ENCODE measurements at regions not wholly inside any gene's neighbourhood (a gene's known extent, or its start where the extent isn't known, plus 50 kb on each side); places are given as distances from the start of the nearest gene placed in this dataset.
"Not testable (repeated sequence)": the region's sequence is repeated elsewhere in the genome, so short reads cannot be mapped to it uniquely, and the experiment has no call there.

GRCh38 chr1:166601650-166602278 is 237.5 kb upstream of the POGK start:
- TF ChIP-seq EZH2phosphoT487 (conservative IDR thresholded peaks at IDR 0.05; ENCODE audit: low read length): no peak
- TF ChIP-seq CTCF (IDR thresholded peaks at IDR 0.05; ENCODE audit: insufficient read depth, low read length, poor library complexity, severe bottlenecking): no peak
- Histone ChIP-seq H3K9ac (ENCODE audit: low read length) (no peak overlapping the region), H3F3A (ENCODE audit: insufficient read depth) (no peaks in the 10 kb centered on the region), H3K27me3 (ENCODE audit: low read length) (no peaks in the 10 kb centered on the region), H3K4me3 (ENCODE audit: insufficient read depth, low read length, poor library complexity, severe bottlenecking) (no peak overlapping the region), H3K36me3 (ENCODE audit: low read length) (no peaks in the 10 kb centered on the region), H2AFZ (ENCODE audit: low read depth, low read length, severe bottlenecking) (no peak overlapping the region), H3K4me2 (ENCODE audit: low read depth, low read length, poor library complexity, severe bottlenecking) (no peak overlapping the region), H3K79me2 (ENCODE audit: insufficient read depth, low read length) (no peaks in the 10 kb centered on the region), H4K20me1 (ENCODE audit: low read depth, low read length) (no peaks in the 10 kb centered on the region), H3K9me3 (ENCODE audit: insufficient read depth, low read length) (no peaks in the 10 kb centered on the region), H3K27ac (ENCODE audit: low read depth, low read length) (no peak overlapping the region), H3K9me2 (replicated peaks; ENCODE audit: insufficient read depth, low read length) (no peaks in the 10 kb centered on the region)

- not testable (repeated sequence) for H3K27ac ChIP-seq (ENCODE audit: low read depth, low read length); H3K36me3 ChIP-seq (ENCODE audit: low read length); H3F3A ChIP-seq (ENCODE audit: insufficient read depth); H3K27me3 ChIP-seq (ENCODE audit: low read length); H4K20me1 ChIP-seq (ENCODE audit: low read depth, low read length); H3K4me2 ChIP-seq (ENCODE audit: low read depth, low read length, poor library complexity, severe bottlenecking); H3K9ac ChIP-seq (ENCODE audit: low read length); H3K4me3 ChIP-seq (ENCODE audit: insufficient read depth, low read length, poor library complexity, severe bottlenecking); H3K9me2 ChIP-seq (replicated peaks; ENCODE audit: insufficient read depth, low read length); H3K9me3 ChIP-seq (ENCODE audit: insufficient read depth, low read length); H3K79me2 ChIP-seq (ENCODE audit: insufficient read depth, low read length); H2AFZ ChIP-seq (ENCODE audit: low read depth, low read length, severe bottlenecking)
Measured at GRCh38 chr1:166602801-166603200, 236.5 kb upstream of the POGK start.

- no peak overlapping the region for H3K27ac ChIP-seq (ENCODE audit: low read depth, low read length)
- H3K4me2 ChIP-seq (ENCODE audit: low read depth, low read length, poor library complexity, severe bottlenecking): no peak overlapping the region
- no peaks in the 10 kb centered on the region for H3F3A ChIP-seq (ENCODE audit: insufficient read depth)
Measured at GRCh38 chr1:166603296-166603695, 236.0 kb upstream of the POGK start.

More at GRCh38 chr1:166603296-166603695, 236.0 kb upstream of the POGK start:
- no peaks in the 10 kb centered on the region for H3K9me2 ChIP-seq (replicated peaks; ENCODE audit: insufficient read depth, low read length)
- no peak overlapping the region for H3K9ac ChIP-seq (ENCODE audit: low read length)
- no peak overlapping the region for H2AFZ ChIP-seq (ENCODE audit: low read depth, low read length, severe bottlenecking)
- H3K27me3 ChIP-seq (ENCODE audit: low read length): no peaks in the 10 kb centered on the region
- H3K36me3 ChIP-seq (ENCODE audit: low read length): no peaks in the 10 kb centered on the region
- H3K9me3 ChIP-seq (ENCODE audit: insufficient read depth, low read length): no peaks in the 10 kb centered on the region
- no peaks in the 10 kb centered on the region for H3K79me2 ChIP-seq (ENCODE audit: insufficient read depth, low read length)
- H3K4me3 ChIP-seq (ENCODE audit: insufficient read depth, low read length, poor library complexity, severe bottlenecking): no peak overlapping the region
- TF ChIP-seq EZH2phosphoT487 (conservative IDR thresholded peaks at IDR 0.05; ENCODE audit: low read length) (no peak), CTCF (IDR thresholded peaks at IDR 0.05; ENCODE audit: insufficient read depth, low read length, poor library complexity, severe bottlenecking) (no peak)
- no peaks in the 10 kb centered on the region for H4K20me1 ChIP-seq (ENCODE audit: low read depth, low read length)
